Uterus (tissue), 2 donors: ENCODE measurements at regions not wholly inside any gene's neighbourhood (a gene's known extent, or its start where the extent isn't known, plus 50 kb on each side); places are given as distances from the start of the nearest gene placed in this dataset.

Experiments
- POLR2A ChIP-seq, 2 donors: fragments of 450-650 bp; IDR thresholded peaks; one replicate each; pipeline ENCODE4 v1.6.1; 2016; ENCODE audit warnings: antibody characterized with exemption in 2 of 2, mild to moderate bottlenecking in 1 of 2, moderate library complexity in 1 of 2
- TF ChIP-seq, protein P1 (sequence below), 4 experiments: fragments of 200-600 bp in 2 of 4; fragments of 450-650 bp in 2 of 4; sonication (generic) in 2 of 4; IDR thresholded peaks; one replicate each; pipeline ENCODE4 v1.5.1; 2016 to 2019; ENCODE audit warnings: antibody characterized with exemption in 4 of 4, mild to moderate bottlenecking in 2 of 4, moderate library complexity in 1 of 4

DNA sequence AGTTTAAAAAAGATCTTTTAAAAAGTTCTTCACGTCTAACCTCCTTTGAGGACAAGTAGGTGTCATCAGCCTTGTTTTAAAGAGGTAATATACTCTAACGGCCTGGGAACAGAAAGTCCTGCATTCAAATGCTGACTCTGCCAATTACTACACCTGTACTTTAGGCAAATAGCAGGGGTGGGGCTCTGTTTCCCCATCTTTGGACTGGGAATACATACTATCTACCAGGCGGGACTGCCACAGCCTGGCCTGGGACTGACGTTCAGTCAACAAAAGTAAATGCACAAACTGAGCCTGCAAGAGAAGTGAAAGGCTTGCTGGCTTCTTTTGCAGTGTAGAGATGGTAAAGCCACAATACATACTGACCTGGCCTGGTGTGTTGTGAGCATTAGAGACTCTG, 107.6 kb upstream of the SPATA12 start:
- TF ChIP-seq, protein P1, sequence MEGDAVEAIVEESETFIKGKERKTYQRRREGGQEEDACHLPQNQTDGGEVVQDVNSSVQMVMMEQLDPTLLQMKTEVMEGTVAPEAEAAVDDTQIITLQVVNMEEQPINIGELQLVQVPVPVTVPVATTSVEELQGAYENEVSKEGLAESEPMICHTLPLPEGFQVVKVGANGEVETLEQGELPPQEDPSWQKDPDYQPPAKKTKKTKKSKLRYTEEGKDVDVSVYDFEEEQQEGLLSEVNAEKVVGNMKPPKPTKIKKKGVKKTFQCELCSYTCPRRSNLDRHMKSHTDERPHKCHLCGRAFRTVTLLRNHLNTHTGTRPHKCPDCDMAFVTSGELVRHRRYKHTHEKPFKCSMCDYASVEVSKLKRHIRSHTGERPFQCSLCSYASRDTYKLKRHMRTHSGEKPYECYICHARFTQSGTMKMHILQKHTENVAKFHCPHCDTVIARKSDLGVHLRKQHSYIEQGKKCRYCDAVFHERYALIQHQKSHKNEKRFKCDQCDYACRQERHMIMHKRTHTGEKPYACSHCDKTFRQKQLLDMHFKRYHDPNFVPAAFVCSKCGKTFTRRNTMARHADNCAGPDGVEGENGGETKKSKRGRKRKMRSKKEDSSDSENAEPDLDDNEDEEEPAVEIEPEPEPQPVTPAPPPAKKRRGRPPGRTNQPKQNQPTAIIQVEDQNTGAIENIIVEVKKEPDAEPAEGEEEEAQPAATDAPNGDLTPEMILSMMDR (IDR thresholded peaks at IDR 0.05): no peak
- TF ChIP-seq POLR2A (IDR thresholded peaks at IDR 0.05): no peak
